OCI-M1 (cell line): ENCODE measurements at regions not wholly inside any gene's neighbourhood (a gene's known extent, or its start where the extent isn't known, plus 50 kb on each side); places are given as distances from the start of the nearest gene placed in this dataset.
"Not testable (repeated sequence)": the region's sequence is repeated elsewhere in the genome, so short reads cannot be mapped to it uniquely, and the experiment has no call there.

Source experiments
- DNase-seq: peaks from one replicate; lab custom pipeline; 2025; lab: John Stamatoyannopoulos, UW

DNA sequence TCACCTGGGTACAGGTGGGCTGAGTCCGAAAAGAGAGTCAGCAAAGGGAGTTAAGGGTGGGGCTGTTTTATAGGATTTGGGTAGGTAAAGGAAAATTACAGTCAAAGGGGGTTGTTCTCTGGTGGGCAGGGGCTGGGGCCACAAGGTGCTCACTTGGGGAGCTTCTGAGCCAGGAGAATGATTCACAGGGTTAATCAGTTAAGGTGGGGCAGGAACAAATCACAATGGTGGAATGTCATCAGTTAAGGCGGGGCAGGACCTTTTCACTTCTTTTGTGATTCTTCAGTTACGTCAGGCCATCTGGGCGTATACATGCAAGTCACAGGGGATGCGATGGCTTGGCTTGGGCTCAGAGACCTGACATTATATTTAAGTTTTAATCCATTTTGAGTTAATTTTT lies 179.7 kb upstream of the TRPC7 start:
- not testable (repeated sequence) for DNase-seq

DNA sequence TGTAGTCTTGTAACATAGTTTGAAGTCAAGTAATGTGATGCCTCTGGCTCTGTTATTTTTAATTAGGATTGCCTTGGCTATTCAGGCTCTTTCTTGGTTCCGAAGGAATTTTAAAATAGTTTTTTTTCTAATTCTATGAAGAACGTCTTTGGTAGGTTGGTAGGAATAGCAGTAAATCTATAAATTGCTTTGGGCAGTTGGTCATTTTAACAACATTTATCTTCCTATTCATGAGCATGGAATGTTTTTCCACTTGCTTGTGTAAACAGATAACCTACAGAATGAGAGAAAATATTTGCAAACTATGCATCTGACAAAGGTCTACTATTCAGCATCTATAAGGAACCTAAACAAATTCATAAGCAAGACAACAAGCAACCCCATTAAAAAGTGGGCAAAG lies 173.2 kb upstream of the TRPC7 start:
- DNase-seq, result no peak

DNA sequence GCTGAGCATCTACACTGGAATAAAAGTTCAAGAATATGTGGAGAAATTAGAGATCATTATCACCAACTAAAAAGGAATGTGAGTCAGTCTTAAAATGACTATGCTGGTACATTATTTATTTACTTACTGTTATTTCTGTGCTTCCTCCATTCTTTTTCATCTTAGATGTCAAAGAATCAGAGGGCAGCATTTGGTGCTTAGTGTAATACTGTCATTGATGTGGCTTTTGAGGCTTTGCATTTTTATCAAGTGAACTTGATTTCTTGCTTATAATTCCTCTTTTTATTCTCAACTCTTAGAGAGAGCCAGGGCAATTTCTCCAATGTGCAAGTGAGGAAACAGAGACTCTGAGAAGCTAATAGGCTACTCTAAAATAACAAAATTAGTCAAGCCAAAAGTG lies 163.7 kb upstream of the TRPC7 start:
- no peak for DNase-seq

DNA sequence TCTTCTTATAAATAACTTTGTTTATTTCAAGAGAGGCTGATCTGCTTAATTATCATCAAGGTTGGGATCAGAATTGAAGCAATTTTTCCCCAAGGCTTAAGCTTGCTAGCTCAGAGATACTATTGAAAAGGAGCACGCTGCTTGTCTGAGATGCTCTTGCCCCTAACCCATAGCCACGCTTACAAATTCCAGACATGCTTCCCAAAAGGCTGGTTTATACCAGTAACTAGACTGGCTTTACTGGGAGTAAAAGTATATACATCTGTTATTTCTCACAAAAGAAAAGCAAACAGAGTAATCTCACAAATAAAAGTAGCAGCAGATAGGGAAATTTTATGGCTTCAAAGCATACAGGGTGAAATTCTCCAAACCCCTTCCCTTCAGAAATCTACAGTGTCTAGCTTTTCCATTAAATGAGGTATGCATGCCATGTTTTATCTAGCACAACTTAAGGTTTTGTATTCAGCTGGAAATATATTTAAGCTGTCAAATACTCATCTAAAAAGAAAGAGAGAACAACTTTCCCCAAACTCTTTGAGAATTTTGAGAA lies 163.2 kb upstream of the TRPC7 start:
- DNase-seq, result no peak

DNA sequence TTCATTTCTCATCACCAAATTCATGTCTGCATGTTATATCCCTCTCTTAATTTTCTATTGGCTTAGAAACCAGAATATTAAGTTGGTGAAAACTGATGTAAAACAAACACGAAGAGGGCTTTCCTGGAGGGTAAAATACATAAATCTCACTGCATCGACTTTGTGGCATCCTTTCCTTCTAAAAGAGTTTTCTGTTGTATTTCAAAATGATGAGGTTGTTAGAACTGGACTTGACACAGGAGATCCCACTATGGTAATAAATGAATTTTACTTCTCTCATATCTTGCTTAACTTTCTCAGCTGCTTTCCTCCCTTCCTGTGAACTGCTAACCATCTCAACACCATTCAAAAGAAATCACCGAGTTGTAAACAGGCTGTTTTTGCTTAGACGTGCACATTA lies 162.0 kb upstream of the TRPC7 start:
- no peak for DNase-seq

DNA sequence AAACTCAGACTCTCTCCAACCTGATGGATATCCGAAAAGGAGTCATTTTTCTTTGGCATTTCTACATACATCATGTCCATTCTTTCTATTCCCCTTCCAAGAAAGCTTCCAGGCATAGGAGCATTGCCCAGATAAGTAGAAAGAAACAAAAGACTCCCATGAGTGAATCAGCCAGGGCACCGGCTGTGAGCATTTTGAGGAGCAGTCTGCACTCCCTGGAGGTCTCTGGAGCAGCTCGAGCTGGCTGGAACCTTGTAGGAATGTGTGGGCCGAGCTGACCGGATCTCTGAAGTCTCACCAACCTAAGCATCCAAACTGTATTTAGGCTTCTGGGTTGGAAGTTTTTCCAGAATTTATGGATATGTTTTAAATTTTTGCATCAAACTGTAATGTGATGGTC lies 161.4 kb upstream of the TRPC7 start:
- DNase-seq, result no peak

DNA sequence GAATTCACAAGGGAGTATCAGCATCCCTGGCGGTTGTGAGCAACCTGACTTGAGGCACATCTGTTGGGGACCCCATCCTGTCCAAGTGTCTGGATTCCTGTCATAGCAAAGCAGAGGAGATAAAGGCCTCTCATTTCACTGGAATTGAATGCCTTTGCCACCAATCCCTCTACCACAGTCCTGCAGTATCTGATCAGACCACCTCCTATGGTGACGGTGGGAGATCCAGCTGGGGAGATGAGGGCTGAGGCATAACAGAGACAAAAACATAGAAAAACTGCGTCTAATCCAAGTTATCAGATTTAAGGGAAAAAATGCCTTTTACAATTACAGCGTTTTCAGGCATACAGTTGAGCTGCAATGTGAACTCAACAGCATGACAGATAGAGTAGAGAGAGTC lies 160.7 kb upstream of the TRPC7 start:
- no peak for DNase-seq

DNA sequence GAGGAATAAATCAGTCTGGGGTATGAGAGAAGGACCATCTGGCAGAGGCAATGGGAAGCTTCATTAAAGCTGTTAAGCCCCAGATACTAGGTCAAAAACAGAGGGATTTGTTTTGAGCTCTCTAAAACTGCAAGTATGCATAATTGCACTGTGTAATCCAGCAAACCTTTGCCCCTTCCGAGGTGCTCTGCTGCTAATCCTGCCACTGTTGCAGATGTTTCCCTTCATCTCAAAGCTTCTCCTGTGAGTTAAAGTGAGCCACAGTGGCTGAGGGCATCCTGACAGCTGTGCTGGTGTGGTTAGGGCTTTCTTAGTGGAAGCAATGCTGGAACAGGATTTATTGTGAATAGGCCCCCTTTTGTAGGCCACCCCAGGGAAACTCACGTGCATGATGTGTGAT lies 160.3 kb upstream of the TRPC7 start:
- DNase-seq, result no peak

DNA sequence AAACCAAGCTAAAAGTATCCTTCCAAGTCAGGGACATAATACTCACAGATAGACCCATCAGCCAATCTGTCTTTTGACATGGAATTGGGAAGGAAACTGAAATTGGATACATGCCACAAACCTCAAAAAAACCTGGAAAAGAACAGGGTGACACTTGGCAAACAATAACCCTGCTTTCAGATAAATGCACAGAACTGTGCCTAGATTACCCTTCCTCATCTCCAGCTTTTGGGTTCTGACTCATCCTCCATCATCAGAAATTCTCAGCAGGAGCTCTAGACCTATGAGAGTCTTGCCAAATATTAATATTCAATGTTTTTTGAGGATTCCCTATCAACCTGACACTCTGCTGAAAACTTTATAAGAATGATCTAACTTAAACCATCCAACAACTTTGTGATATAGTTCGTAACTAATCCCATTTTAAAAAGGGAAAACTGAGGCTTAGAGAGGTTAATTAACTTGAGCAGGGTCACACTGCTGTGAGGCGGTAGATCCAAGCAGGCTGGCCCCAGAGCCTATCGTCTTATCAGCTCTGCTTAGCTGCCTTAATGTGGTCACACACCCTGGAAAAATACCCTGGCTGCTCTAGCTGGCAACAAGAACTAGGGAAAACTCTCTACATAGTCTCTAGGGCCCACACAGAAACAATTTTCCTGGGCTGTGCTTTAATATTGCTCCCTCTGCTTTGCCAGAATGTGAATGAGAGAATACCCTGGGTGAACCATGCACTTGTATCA lies 157.0 kb upstream of the TRPC7 start:
- DNase-seq, result no peak

DNA sequence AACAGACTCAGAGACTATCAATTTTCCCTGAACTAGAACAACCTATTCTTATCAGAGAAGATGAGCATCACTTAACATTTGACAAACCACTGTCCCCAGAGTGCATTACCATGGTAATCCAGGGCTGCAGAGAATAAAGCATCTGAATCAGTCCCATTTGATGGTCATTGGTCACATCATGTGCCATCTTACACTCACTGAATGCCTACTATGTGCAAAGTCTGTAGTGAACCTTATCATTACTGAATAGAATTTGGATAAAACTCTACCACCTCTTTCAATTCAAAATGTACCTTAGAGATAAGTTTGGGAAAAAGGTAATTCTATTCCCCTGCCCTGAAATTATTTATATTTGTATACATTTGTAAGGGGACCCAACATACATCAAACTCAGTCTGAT lies 156.4 kb upstream of the TRPC7 start:
- no peak for DNase-seq

DNA sequence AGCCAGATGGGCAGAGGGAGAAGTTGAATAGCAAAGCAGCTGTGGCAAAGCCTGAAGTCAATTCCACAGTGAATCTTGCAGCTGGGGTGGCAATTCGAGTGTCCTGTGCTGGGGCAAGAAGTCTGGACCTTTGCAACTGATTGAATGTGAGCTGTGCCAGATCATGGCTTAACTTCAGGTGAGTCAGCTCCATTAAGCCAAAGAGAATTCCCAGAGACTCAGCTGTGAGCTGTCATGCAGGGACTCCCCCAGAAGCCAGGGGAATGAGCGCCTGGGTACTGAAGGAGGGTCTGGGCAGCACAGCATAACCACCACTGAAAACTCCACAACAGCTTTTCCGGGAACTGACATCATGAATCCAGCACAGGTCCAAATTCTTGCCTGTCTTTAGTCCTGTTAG lies 153.5 kb upstream of the TRPC7 start:
- no peak for DNase-seq

DNA sequence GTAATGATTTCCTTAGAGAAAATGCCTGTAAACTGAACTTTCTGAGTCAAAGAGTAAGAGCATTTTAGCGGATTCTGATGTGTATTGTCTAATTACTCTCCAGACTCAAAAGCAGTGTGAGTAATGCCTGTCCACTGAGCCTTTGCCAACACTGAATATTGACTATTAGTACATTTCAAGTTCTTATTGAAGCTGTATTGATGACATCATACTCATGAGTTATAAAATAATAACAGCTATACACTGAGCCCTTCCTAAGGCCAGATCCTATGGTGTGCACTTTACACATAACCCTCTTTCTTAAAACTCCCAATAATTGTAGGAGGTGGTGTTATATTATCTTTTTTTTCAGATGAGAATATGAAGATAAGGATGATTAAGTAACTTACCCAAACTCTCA lies 152.8 kb upstream of the TRPC7 start:
- no peak for DNase-seq

DNA sequence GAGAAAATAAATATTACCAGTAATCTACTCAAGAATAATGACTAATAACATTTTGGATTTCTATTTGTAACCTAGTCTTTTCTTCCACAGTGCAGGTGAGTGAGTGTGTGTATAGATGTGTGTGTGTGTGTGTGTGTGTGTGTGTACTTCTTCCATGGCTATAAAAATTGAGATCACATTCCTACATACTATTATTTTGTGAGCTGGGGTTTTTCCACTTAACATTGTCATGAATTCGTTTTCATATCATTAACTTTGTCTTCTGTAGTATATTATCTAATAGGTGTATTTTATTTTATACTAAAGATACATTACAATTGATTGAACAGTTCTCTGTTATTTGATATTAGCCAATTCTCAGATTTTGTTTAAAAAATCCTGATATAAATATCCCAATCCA lies 152.4 kb upstream of the TRPC7 start:
- DNase-seq, result no peak

DNA sequence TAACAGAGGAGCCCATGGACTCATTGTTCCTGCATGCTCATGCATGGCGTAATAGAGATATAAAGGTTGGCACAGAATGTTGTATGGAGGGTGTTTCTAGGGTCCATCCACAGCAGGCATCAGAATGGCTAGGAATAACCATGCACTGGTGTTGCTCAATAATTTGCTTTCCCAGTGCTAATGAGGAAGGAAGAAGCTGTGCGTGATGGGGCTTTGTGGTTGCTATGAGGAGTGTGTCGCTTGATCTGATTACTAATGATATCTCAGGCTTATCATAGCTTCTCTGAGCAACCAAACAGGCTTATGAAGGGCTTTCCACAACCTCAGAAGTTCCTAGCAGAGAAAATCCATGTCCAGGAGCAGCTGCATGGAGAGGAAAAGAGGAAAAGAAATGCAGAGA lies 151.3 kb upstream of the TRPC7 start:
- DNase-seq, result peak; percentile 25

DNA sequence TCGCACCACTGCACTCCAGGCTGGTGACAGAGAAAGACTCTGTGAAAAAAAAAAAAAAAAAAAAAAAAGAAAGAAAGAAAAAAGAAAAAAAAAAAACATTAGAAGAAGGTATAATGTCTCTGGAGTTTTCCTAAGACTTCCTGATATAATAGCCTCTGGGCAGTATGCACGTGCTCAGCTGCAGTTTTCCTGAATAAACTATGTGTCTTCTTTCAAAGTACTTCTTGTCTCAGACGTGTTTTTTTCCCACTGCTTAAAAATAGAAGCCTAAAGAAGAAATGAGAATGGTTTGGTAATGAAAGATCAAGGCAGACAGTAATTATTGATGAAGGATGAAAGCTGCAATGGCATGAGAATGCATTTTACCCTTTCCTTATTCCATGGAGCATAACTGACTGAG lies 148.1 kb upstream of the TRPC7 start:
- no peak for DNase-seq

DNA sequence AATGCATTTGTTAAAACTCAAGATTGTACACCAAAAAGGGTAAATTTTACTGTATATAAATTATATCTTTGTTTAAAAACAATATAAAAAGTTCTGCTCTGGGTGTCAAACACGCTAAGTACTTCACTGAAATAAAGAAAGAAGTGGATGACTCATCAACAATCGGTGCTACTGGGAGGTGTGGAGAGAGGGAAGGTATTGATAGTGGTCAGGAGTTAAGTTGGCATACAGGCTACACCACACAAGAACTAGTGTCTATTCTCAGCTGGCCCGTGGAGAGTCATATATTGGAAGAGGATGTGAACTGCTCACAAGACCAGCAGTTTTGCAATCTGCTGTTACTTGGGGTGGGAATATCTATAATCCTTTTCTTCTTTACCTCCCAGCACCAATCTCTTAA lies 145.7 kb upstream of the TRPC7 start:
- no peak for DNase-seq

DNA sequence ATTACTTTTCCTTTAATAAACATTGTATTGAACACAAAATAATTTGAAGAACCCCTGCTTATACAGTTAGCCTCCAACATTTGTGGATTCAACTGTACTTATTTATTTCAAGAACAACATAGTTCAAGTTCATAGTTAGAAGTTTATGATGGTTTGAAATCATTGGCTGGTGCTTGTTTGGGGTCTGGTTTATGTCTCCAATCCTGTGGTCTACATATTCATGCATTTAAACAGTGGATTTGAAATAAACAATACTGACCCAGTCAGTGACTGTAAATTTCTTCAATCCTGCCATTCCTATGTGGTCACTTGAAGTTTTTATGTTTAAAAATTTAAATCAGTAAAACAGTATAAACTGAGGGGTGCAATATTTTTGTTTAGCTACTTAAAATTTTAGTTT lies 145.1 kb upstream of the TRPC7 start:
- DNase-seq, result no peak

DNA sequence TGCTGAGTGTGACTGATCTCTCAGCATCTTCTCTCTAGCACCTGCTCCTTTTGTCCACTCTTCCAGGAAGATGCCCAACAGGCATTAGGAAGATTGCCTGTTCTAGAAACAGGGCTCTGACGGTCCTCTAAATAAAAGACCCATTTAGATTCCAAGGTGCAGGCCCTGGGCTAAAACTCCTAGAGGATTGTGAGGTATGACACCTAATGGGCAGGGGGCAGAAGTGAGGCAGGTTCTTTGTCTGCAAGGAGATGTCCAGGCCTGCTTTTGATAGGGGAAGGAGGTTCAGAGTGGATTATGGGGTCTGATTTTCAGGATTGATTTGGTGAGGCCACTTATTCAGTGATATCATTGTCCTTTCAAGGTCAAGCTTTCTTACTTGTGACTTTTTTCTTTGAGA lies 140.8 kb upstream of the TRPC7 start:
- no peak for DNase-seq

DNA sequence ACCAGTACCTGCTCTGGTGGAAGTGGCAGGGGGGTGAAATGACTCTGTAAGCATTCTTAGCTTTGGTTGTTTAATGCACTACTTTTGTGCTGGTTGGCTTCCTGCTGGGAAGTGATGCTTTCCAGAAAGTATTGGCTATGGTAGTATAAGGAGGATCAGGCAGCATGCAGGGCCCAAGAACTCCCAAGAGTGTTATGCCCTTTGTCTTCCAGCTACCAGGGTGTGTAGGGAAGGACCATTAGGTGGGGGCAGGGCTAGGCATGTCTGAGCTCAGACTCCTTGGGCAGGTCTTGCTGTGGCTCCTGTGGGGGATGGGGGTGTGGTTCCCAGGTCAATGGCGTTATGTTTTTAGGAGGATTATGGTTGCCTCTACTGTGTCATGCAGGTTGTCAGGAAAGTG lies 135.8 kb upstream of the TRPC7 start:
- no peak for DNase-seq

DNA sequence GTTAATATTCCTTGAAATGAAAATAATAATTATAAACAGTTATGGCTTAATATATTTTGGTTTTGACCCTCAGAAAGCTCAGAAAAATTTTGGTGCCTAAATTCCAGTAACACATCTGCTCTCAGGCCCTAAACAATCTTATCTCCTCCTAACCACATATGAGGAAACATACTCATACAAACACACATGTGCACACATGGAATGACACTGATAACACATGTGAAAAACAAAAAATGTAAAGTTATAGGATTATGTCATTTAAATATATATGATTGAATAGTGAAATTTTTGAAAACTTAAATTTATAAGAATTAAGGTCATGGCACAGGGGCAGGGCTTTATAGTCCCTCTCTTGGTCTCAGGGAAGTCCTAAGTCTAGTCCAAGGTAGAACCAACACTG lies 127.2 kb upstream of the TRPC7 start:
- DNase-seq, result no peak

DNA sequence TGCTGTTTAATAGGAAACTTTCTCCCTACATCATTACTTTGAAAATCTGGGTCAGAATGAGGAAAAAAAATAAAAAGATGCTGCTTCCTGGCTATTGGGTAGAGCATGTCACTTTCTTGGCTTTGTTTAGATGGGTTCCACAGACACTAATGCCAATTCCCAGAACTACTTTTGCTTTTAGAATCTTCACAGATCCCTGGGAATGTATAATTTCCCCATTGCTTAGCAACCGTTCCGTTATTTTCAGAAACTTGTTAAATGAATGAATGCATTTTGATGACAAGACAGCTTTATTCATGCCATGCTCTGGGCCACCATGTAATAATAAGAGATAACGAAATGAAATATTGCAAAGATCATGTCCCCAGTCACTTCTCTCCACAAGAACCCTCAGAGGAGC lies 126.5 kb upstream of the TRPC7 start:
- DNase-seq, result no peak

DNA sequence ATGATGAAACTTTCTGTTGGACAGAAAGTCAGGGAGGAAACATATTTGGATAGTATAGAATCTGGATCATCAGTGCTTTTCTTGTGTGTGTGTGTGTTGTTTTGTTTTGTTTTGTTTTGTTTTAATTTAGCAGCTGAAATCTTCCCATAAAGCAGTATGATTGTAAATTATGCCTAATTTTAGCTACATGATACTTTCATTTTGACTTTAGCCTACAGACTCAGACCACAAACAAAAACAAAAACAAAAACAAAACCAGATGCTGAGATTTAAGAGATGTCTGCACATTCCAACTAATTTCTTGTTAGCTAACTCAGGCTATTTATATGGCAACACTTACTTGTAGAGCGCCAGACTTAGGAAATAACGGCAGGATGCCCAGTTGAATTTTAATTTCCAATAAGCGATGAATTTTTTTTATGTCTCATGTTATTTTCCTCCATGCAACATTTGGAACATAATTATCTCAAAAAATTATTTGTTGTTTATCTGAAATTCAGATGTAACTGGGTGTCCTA lies 119.5 kb upstream of the TRPC7 start:
- DNase-seq, result no peak

DNA sequence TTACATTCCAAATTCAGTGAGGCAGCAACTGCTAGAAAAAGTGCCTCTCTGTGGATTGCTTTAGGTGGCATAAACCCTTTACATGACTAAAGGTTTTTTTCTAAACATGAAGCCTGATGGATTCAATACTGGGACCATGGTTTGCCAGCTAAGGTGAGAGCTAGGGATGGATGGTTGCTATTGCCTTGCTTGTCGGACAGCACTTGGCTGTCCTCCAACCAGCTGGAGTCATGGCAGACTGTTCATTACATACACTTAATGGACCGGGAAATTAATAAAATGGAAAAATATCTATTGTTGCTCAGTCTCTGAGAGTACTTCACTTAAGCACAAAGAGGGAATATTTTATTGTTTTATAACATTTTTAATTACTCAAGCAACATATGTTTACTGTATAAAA lies 116.9 kb upstream of the TRPC7 start:
- no peak for DNase-seq

DNA sequence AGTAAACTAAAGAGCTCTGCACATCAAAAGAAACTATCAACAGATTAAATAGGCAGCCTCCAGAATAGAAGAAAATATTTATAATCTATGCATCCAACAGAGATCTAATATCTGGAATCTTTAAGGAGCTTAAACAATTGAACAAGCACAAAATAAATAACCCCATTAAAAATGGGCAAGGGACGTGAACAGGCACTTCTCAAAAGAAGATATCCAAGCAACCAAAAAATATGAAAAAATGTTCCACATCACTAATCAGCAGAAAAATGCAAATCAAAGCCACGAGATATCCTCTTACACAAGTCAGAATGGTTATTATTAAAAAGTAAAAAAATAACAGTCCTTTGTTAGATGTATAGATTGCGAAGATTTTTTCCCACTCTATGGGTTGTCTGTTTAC lies 109.1 kb upstream of the TRPC7 start:
- DNase-seq, result no peak
